ENCODE measurements at regions not wholly inside any gene's neighbourhood (a gene's known extent, or its start where the extent isn't known, plus 50 kb on each side); places are given as distances from the start of the nearest gene placed in this dataset.

- TF ChIP-seq TAF1 (CRISPR knock-in tag; IDR thresholded peaks at IDR 0.05) (no peak), ZNF644 (CRISPR knock-in tag; IDR thresholded peaks at IDR 0.05; ENCODE audit: low read depth) (no peak), SMC3 (IDR thresholded peaks at IDR 0.05; ENCODE audit: low read length) (no peak), BCL3 (CRISPR knock-in tag; IDR thresholded peaks at IDR 0.05) (no peak), ZNF143 (CRISPR knock-in tag; IDR thresholded peaks at IDR 0.05) (no peak), STAT5B (CRISPR knock-in tag; IDR thresholded peaks at IDR 0.05) (no peak), HMG20B (CRISPR knock-in tag; conservative IDR thresholded peaks at IDR 0.05) (no peak), ZNF547 (CRISPR knock-in tag; IDR thresholded peaks at IDR 0.05) (no peak)
Measured at GRCh38 chr7:33750177-33750576, 155.2 kb upstream of the BMPER start.

Measured in HepG2 (cell line).